GM12892 (cell line): ENCODE measurements at regions not wholly inside any gene's neighbourhood (a gene's known extent, or its start where the extent isn't known, plus 50 kb on each side); places are given as distances from the start of the nearest gene placed in this dataset.
A peak's percentile ranks its signal among the peaks of the same experiment; 100 is the strongest.

Source experiments
- DNase-seq: peaks from one replicate; pipeline ENCODE4 v3.0.0; 2011; ENCODE audit not compliant: insufficient read length
- FAIRE-seq: peaks from 2 replicates; lab custom pipeline; 2011; peaks lifted over from hg19 to GRCh38; lab: Jason Lieb, UNC
- POLR2A ChIP-seq: IDR thresholded peaks from 2 replicates; pipeline ENCODE4 v1.6.1; 2011; ENCODE audit warnings: low read depth, low read length, control low read depth
- POLR2AphosphoS5 ChIP-seq: IDR thresholded peaks from 2 replicates; pipeline ENCODE4 v1.6.1; 2011; ENCODE audit warnings: low read depth, low read length, control low read depth
- TAF1 ChIP-seq: IDR thresholded peaks from 2 replicates; pipeline ENCODE4 v1.6.1; 2011; ENCODE audit warnings: low read depth, mild to moderate bottlenecking, control low read depth, low read length, borderline replicate concordance

DNA sequence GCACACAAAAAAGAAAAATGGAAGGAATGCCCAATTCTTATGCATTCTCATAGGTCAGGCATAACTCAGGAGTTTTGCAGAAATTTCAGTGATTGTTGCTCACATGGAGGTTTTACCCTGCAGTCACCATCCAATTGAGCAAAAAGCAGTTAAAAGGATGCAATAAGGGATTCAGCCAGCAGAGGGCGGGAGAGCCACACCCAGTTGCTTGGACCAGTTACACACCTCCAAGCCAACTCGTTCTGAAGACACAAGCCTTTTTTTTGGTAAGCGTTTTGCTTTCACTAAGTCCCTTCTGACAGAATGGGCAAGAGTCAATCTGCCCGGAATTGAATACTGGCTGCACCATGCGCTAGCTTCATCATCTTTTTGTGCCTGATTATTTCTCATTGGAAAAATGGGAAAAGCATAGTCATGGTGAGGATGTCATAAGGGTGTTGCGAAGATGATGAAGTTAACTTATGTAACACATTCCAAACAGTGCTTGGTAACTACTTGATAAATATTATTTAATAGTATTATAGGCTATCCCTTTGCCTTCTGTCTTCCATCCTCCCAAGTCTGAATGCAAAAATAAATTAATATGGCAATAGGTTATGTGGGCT is 154.4 kb upstream of the SGO1 start:
- DNase-seq (peak; percentile 7), FAIRE-seq (peak; percentile 70)
- TF ChIP-seq POLR2AphosphoS5, result no peak
- TF ChIP-seq TAF1, result no peak
- TF ChIP-seq POLR2A, result no peak

DNA sequence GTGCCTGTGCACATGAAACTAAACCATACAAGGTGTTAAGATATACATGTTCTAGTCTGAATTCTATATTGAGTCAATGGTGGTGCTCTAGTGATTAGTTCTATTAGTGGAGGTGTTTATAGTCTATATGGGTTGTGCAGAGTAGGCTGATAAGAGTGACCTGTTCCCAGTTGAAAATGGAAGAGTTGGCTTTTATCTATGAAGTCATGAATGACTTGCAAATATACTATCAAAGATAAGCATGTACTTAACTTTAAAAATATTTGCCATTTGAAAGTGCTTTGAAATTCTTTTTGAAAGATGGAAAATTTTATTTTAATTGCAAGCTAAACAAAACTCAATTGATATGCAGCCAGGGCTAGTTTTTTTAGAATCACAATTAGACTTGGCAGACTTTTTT is 150.6 kb upstream of the SGO1 start:
- TF ChIP-seq POLR2AphosphoS5 (no peak), TAF1 (no peak), POLR2A (no peak)
- FAIRE-seq (no peak), DNase-seq (no peak)

DNA sequence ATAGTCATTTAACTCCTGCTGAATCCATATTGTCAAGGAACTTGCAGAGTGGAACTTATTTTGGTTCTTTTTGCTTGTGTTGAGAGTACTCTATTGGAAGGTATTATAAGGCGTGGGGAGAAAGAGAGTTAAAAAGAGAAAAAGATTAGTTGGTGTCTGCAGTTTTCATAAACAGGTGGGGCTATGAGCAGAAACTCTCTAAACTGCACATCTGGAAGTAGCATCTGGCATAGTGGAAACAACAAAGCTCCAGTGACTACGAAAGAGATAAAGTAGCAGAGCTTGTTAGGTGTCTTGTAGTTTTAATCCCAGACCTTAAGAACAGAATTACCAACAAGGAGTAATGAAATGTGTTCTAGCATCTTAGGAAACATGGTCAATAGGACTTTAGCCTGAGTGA is 148.8 kb upstream of the SGO1 start:
- DNase-seq, result no peak
- FAIRE-seq, result no peak
- no peak for TF ChIP-seq POLR2AphosphoS5
- no peak for TF ChIP-seq POLR2A
- TF ChIP-seq TAF1, result no peak

DNA sequence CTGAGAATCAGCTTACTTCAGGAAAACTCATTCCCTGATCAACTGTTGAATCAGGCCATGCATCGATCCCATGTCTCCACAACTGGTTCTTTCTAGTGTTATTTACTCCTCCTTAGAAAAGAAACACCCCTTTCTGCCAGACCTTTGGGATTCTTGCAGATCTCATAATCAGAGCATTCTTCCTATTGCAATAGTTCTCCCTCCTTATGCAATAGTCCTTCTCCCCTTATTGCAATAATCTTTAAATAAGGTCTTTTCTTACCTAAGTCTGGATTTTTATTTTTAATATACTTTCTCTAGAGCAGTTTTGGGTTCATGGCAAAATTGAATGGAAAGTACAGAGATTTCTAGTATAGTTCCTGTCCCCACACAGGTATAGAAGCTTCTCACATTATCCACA is 141.9 kb upstream of the SGO1 start:
- DNase-seq, result no peak
- no peak for FAIRE-seq
- TF ChIP-seq POLR2AphosphoS5 (no peak), TAF1 (no peak), POLR2A (no peak)

DNA sequence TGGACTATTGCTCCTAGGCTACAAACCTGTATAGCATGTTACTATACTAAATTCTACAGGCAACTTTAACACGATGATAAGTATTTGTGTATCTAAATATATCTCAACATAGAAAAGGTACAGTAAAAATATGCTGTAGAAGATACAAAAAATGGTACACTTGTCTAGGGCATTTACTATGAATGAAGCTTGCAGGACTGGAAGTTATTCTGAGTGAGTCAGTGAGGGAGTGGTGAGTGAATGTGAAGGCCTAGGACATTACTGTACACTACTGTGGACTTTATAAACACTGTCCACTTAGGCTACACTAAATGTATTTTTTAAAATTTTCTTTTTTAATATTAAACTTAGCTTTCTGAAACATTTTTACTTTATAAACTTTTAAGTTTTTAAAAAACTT is 140.5 kb upstream of the SGO1 start:
- FAIRE-seq (no peak), DNase-seq (no peak)
- no peak for TF ChIP-seq TAF1
- no peak for TF ChIP-seq POLR2AphosphoS5
- no peak for TF ChIP-seq POLR2A

DNA sequence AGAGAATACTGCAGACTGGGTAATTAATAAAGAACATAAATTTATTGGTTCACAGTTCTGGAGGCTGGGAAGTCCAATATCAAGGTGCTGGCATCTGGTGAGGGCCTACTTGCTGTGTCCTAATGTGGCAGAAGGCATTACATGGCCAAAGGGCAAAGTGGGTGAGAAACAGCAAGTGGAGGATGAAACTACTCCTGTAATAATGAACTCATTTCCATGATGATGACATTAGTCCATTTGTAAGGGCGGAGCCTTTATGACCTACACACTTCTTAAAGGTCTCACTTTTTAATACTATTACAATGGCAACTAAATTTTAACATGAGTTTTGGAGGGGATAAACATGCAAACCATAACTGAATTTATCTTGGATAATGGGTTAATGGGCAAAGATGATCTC is 139.6 kb upstream of the SGO1 start:
- FAIRE-seq (no peak), DNase-seq (no peak)

DNA sequence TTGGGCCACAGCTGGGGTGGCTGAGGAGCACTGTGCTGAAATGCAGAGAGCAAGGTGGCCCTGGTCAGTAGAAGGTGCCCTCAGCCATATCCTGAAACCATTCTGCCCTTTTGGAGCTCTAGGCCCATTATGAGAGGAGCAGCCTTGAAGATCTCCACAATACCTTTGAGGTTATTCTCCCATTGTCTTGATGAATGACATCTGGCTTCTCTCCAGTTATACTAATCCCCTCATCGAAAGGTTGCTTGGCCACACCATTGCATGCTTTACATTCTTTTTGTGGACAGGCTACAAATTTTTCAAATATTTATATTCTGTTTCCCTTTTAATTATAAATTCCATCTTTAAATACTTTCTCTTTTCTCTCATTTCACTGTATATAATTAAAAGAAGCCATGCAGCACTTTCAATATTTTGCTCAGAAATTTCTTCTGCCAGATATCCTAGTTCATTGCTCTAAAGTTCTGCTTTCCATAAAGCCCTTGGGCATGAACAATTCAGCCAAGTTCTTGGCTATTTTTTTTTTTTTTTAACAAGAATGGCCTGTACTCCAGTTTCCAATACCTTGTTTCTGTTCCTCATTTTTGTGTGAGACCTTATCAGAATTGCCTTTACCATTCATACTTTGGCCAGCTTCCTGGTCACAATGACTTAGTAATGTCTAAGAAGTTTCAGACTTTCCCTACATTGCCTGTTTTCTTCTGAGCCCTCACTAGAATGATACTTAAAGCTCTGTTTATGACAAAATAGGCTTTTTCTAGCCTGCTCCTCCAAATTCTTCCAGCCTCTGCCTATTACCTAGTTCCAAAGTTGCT is 138.9 kb upstream of the SGO1 start:
- FAIRE-seq (no peak), DNase-seq (no peak)
- no peak for TF ChIP-seq POLR2AphosphoS5
- TF ChIP-seq TAF1, result no peak
- TF ChIP-seq POLR2A, result no peak

More for the DNA sequence above, 139.6 kb upstream of the SGO1 start:
- TF ChIP-seq POLR2AphosphoS5 (no peak), POLR2A (no peak), TAF1 (no peak)

DNA sequence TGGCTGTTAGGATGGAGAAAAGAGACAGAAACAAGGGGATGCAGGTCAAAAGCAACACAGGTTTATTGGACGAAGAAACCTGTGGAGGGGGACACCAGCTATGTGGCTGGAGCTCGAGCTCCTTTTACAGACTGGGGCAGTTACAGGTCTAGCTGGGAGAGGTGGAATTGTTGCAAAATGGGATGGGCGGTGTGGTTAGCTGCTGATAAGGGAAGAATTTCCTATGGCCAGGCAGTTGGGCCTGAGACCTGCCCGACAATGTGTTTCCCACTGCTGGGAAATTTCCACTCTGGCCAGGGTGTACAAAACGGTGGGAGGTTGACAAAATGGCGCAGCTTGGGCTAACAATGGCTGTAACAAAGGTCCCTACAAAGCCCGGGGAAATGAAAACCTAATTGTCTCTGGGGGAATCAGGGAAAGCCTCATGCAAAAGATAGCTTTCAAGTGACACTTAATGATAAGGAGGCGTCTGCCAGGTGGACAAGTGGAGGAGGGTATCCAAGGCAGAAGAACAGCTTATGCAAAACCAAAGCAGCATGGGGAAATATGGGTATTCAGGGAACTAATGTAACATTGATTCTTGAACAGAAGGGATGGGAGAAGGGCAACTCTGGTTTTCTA is 137.4 kb upstream of the SGO1 start:
- FAIRE-seq, result no peak
- DNase-seq, result no peak
- no peak for TF ChIP-seq TAF1
- no peak for TF ChIP-seq POLR2A
- no peak for TF ChIP-seq POLR2AphosphoS5

DNA sequence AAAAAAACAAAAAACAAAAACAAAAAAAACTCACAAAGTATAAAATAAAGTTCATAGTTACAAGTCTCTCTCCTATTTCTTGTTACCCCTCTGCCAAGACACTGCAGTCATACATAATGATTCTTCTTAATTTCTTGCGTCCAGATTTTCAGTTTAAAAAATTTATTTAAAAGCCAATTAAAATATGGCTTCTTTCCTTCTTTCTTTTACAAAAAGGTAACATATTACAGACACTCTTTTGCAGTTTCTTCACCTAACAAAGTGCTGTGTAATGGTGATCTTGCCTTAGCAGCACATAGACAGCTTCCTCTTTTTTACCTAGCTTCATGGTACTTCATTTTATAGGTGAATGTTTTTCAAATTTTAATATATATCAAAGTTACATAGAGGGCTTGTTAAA is 136.1 kb upstream of the SGO1 start:
- no peak for FAIRE-seq
- DNase-seq, result no peak
- no peak for TF ChIP-seq POLR2A
- TF ChIP-seq POLR2AphosphoS5, result no peak
- TF ChIP-seq TAF1, result no peak

DNA sequence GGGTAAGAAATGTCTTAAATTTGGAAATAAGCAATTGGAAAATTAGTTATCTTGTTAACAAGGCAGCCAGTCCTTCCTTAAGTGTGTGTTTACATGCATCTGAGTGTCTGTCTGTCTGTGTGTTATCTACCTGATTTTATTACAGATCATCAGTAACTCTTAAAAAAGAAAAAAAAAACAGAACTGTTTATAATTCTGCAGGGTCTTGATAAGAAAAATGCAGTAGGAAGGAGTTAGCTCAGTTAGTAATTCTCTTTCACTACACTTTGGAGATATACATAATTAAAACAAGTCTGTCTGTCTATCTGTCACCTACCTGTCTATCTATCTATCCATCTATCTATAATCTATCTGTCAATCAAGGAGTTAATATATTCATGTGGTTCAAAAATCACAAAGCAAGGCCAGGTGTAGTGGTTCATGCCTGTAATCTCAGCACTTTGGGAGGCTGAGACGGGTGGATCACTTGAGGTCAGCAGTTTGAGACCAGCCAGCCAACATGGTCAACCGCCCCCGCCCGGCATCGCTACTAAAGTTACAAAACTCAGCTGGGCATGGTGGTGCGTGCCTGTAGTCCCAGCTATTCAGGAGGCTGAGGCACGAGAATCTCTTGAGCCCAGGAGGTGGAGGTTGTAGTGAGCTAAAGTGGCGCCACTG is 135.5 kb upstream of the SGO1 start:
- DNase-seq (no peak), FAIRE-seq (no peak)
- TF ChIP-seq TAF1 (no peak), POLR2A (no peak), POLR2AphosphoS5 (no peak)

DNA sequence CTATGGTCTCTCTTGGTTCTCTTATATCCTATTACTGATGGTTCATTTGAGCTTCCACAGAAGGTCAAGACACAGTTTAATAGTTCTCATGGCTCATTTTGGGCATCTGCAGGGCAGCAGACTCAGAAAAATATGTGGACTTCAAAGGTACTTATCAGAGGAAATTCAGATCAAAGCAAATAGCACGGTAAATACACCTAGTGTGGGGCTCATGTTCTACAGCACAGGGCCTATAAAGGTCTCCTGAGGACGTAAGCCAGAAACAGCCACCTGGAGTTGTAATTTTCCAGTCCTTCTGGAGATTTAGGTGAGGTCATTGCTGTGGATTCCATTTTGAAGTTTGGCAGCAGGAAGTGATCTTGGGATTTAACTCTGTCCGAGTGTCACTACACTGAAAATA is 134.5 kb upstream of the SGO1 start:
- no peak for DNase-seq
- no peak for FAIRE-seq
- TF ChIP-seq POLR2A (no peak), POLR2AphosphoS5 (no peak), TAF1 (no peak)
